ENCODE measurements at regions not wholly inside any gene's neighbourhood (a gene's known extent, or its start where the extent isn't known, plus 50 kb on each side); places are given as distances from the start of the nearest gene placed in this dataset.

- no peak overlapping the region for H3K4me3 ChIP-seq (ENCODE audit: low read depth, low read length)
- no peak for TF ChIP-seq CTCF (IDR thresholded peaks at IDR 0.05; ENCODE audit: control insufficient read depth, extremely low read depth, insufficient read depth)
- no peak for DNase-seq (ENCODE audit: low read depth)
Measured at GRCh38 chr20:39619271-39619785, 657.2 kb downstream of the DHX35 start.

- TF ChIP-seq CTCF (IDR thresholded peaks at IDR 0.05; ENCODE audit: control insufficient read depth, extremely low read depth, insufficient read depth): no peak
- DNase-seq (ENCODE audit: low read depth): no peak
- no peak overlapping the region for H3K4me3 ChIP-seq (ENCODE audit: low read depth, low read length)
Measured at GRCh38 chr20:39611901-39612300, 649.8 kb downstream of the DHX35 start.

GRCh38 chr20:39607141-39607540 is 645.0 kb downstream of the DHX35 start:
- H3K4me3 ChIP-seq (ENCODE audit: low read depth, low read length): no peak overlapping the region
- DNase-seq (ENCODE audit: low read depth): no peak
- no peak for TF ChIP-seq CTCF (IDR thresholded peaks at IDR 0.05; ENCODE audit: control insufficient read depth, extremely low read depth, insufficient read depth)

- no peak for DNase-seq (ENCODE audit: low read depth)
- TF ChIP-seq CTCF (IDR thresholded peaks at IDR 0.05; ENCODE audit: control insufficient read depth, extremely low read depth, insufficient read depth): no peak
- H3K4me3 ChIP-seq (ENCODE audit: low read depth, low read length): no peak overlapping the region
Measured at GRCh38 chr20:39605908-39606307, 643.8 kb downstream of the DHX35 start.

- H3K4me3 ChIP-seq (ENCODE audit: low read depth, low read length): no peak overlapping the region
- no peak for TF ChIP-seq CTCF (IDR thresholded peaks at IDR 0.05; ENCODE audit: control insufficient read depth, extremely low read depth, insufficient read depth)
- DNase-seq (ENCODE audit: low read depth): no peak
Measured at GRCh38 chr20:39605361-39605760, 643.2 kb downstream of the DHX35 start.

GRCh38 chr20:39603219-39603618 is 641.1 kb downstream of the DHX35 start:
- no peak for DNase-seq (ENCODE audit: low read depth)
- TF ChIP-seq CTCF (IDR thresholded peaks at IDR 0.05; ENCODE audit: control insufficient read depth, extremely low read depth, insufficient read depth): no peak
- H3K4me3 ChIP-seq (ENCODE audit: low read depth, low read length): no peak overlapping the region

- TF ChIP-seq CTCF (IDR thresholded peaks at IDR 0.05; ENCODE audit: control insufficient read depth, extremely low read depth, insufficient read depth): no peak
- H3K4me3 ChIP-seq (ENCODE audit: low read depth, low read length): no peak overlapping the region
- DNase-seq (ENCODE audit: low read depth): no peak
Measured at GRCh38 chr20:39602649-39603048, 640.5 kb downstream of the DHX35 start.
